ENCODE measurements at regions not wholly inside any gene's neighbourhood (a gene's known extent, or its start where the extent isn't known, plus 50 kb on each side); places are given as distances from the start of the nearest gene placed in this dataset.

- TF ChIP-seq CTCF (IDR thresholded peaks at IDR 0.05; ENCODE audit: insufficient read depth, low read length, poor library complexity, severe bottlenecking) (no peak), EZH2phosphoT487 (conservative IDR thresholded peaks at IDR 0.05; ENCODE audit: low read length) (no peak)
Observed at GRCh38 chr3:82081351-82081750, 319.9 kb upstream of the GBE1 start.

Data from SU-DHL-6 (cell line).